A549 (cell line): ENCODE measurements at regions not wholly inside any gene's neighbourhood (a gene's known extent, or its start where the extent isn't known, plus 50 kb on each side); places are given as distances from the start of the nearest gene placed in this dataset.

Experiments used
- ATAC-seq, 2 experiments: fragments of 200-7000 bp in 1 of 2; fragments of >200 bp in 1 of 2; cut with Nextera tagmentation in 1 of 2; cut with Tn5 transposase in 1 of 2; 3 replicates each; pipeline versions ENCODE4 v1.8.0 to v1.9.1; 2018 to 2020; ENCODE audit warnings: mild to moderate bottlenecking in 1 of 2, moderate library complexity in 1 of 2
- CTCF ChIA-PET: fragments of 300-600 bp; sonication (Branson Sonifier 250); formaldehyde crosslinking; extraction: SDS; loops from one replicate; lab custom pipeline; 2021; ENCODE audit warnings: antibody characterized with exemption, inconsistent platforms; lab: Yijun Ruan, JAX
- POLR2A ChIA-PET: fragments of 350-600 bp; formaldehyde crosslinking; extraction: SDS; loops from one replicate; lab custom pipeline; 2021; ENCODE audit warnings: antibody characterized with exemption, inconsistent platforms; lab: Yijun Ruan, JAX
- DNase-seq, 2 experiments: peaks; one replicate each; pipeline versions ENCODE4 v3.0.0 to v3.0.0-alpha.2; 2011 to 2016; ENCODE audit warnings: low read depth in 1 of 2, low spot score in 1 of 2
- FAIRE-seq: peaks from 2 replicates; lab custom pipeline; 2011; peaks lifted over from hg19 to GRCh38; lab: Jason Lieb, UNC
- H3K27ac ChIP-seq, 2 experiments: fragments of >200 bp; sonication (Bioruptor Twin); formaldehyde crosslinking; 3 replicates each; pipeline ENCODE4 v1.5.1; 2016 to 2017
- H3K4me1 ChIP-seq: fragments of >200 bp; sonication (Bioruptor Twin); formaldehyde crosslinking; 3 replicates; pipeline ENCODE4 v1.6.1; 2016
- H3K4me2 ChIP-seq: fragments of >200 bp; sonication (Bioruptor Twin); formaldehyde crosslinking; 3 replicates; pipeline ENCODE4 v1.6.1; 2016
- H3K4me3 ChIP-seq: fragments of >200 bp; sonication (Bioruptor Twin); formaldehyde crosslinking; 3 replicates; pipeline ENCODE4 v1.5.1; 2016
- H3K9me3 ChIP-seq: fragments of >200 bp; sonication (Bioruptor Twin); formaldehyde crosslinking; 3 replicates; pipeline ENCODE4 v1.6.1; 2016
- BHLHE40 ChIP-seq: IDR thresholded peaks from 2 replicates; pipeline ENCODE4 v1.6.1; 2012; ENCODE audit warnings: low read depth, low read length, inconsistent platforms
- CBX2 ChIP-seq: fragments of 200-600 bp; sonication (generic); IDR thresholded peaks from 2 replicates; pipeline ENCODE4 v1.6.1; 2016; ENCODE audit warnings: low read depth, mild to moderate bottlenecking, borderline replicate concordance
- CBX8 ChIP-seq: fragments of 200-600 bp; sonication (generic); IDR thresholded peaks from 2 replicates; pipeline ENCODE4 v1.6.1; 2016
- CEBPB ChIP-seq, 2 experiments: fragments of >200 bp in 1 of 2; sonication (Bioruptor Twin) in 1 of 2; formaldehyde crosslinking in 1 of 2; IDR thresholded peaks; 2 replicates each; pipeline ENCODE4 v1.6.1; 2012 to 2016
- CHD4 ChIP-seq: fragments of 200-600 bp; sonication (generic); IDR thresholded peaks from 2 replicates; pipeline ENCODE4 v1.6.1; 2016; ENCODE audit warnings: antibody characterized with exemption, mild to moderate bottlenecking, borderline replicate concordance
- FOSB ChIP-seq: fragments of 250-450 bp; sonication (Bioruptor Pico); IDR thresholded peaks from 2 replicates; pipeline ENCODE4 v1.5.0; 2020; ENCODE audit warnings: mild to moderate bottlenecking, moderate library complexity
- FOSL2 ChIP-seq, 2 experiments: fragments of 450-650 bp in 1 of 2; fragments of >200 bp in 1 of 2; sonication (Bioruptor Twin) in 1 of 2; formaldehyde crosslinking; IDR thresholded peaks; 2 replicates each; pipeline versions ENCODE4 v1.5.0 to v1.6.1; 2016 to 2020; ENCODE audit warnings: mild to moderate bottlenecking in 1 of 2, moderate library complexity in 1 of 2
- HES2 ChIP-seq: fragments of >200 bp; sonication (Bioruptor Twin); formaldehyde crosslinking; IDR thresholded peaks from 2 replicates; pipeline ENCODE4 v1.6.1; 2016
- HEYL ChIP-seq: fragments of 250-450 bp; sonication (Bioruptor Pico); IDR thresholded peaks from 2 replicates; pipeline ENCODE4 v1.8.0; 2021; ENCODE audit warnings: mild to moderate bottlenecking, moderate library complexity
- HOXA7 ChIP-seq: fragments of 250-450 bp; sonication (Bioruptor Pico); IDR thresholded peaks from 2 replicates; pipeline ENCODE4 v1.5.0; 2020; ENCODE audit warnings: mild to moderate bottlenecking, moderate library complexity
- HOXB13 ChIP-seq: fragments of 250-450 bp; sonication (Bioruptor Pico); IDR thresholded peaks from 2 replicates; pipeline ENCODE4 v1.5.0; 2020; ENCODE audit warnings: low read depth, mild to moderate bottlenecking, moderate library complexity
- HOXB5 ChIP-seq: fragments of 250-450 bp; sonication (Bioruptor Pico); IDR thresholded peaks from 2 replicates; pipeline ENCODE4 v1.5.0; 2020; ENCODE audit warnings: mild to moderate bottlenecking, moderate library complexity
- JUN ChIP-seq, 2 experiments: fragments of >200 bp; sonication (Bioruptor Twin); formaldehyde crosslinking; IDR thresholded peaks; 2 replicates in 1 of 2; 3 replicates in 1 of 2; pipeline ENCODE4 v1.6.1; 2016 to 2017
- JUNB ChIP-seq: fragments of >200 bp; sonication (Bioruptor Twin); formaldehyde crosslinking; IDR thresholded peaks from 2 replicates; pipeline ENCODE4 v1.6.1; 2016
- KDM1A ChIP-seq: fragments of 200-600 bp; sonication (generic); IDR thresholded peaks from 2 replicates; pipeline ENCODE4 v1.6.1; 2016; ENCODE audit warnings: low read depth, mild to moderate bottlenecking
- KDM5A ChIP-seq: fragments of 200-600 bp; sonication (generic); IDR thresholded peaks from 2 replicates; pipeline ENCODE4 v1.6.1; 2016; ENCODE audit warnings: antibody characterized with exemption, mild to moderate bottlenecking
- MAFK ChIP-seq: fragments of 450-650 bp; IDR thresholded peaks from 2 replicates; pipeline ENCODE4 v1.6.1; 2014; ENCODE audit not compliant: partially characterized antibody
- MAZ ChIP-seq: fragments of 150-350 bp; IDR thresholded peaks from 2 replicates; pipeline ENCODE4 v1.6.1; 2014; ENCODE audit warnings: antibody characterized with exemption, low read depth, low read length, borderline replicate concordance
- NFE2L2 ChIP-seq: fragments of 150-350 bp; conservative IDR thresholded peaks from 2 replicates; pipeline ENCODE4 v1.6.1; 2014; ENCODE audit warnings: low read length
- NPAS2 ChIP-seq: fragments of 250-450 bp; sonication (Bioruptor Pico); IDR thresholded peaks from 2 replicates; pipeline ENCODE4 v1.8.0; 2022; ENCODE audit warnings: mild to moderate bottlenecking, moderate library complexity, borderline replicate concordance
- PHF8 ChIP-seq: fragments of 200-600 bp; sonication (generic); IDR thresholded peaks from 2 replicates; pipeline ENCODE4 v1.6.1; 2016; ENCODE audit warnings: low read depth, mild to moderate bottlenecking, antibody characterized with exemption, moderate library complexity, borderline replicate concordance
- POLR2A ChIP-seq: IDR thresholded peaks from 2 replicates; pipeline ENCODE4 v1.6.1; 2012; ENCODE audit warnings: mild to moderate bottlenecking, low read length
- POLR2AphosphoS2 ChIP-seq: conservative IDR thresholded peaks from 2 replicates; pipeline ENCODE4 v1.6.1; 2012; ENCODE audit warnings: low read length, improper control_type of control experiment, inconsistent platforms
- RAD21 ChIP-seq, 2 experiments: fragments of >200 bp in 1 of 2; sonication (Bioruptor Twin) in 1 of 2; formaldehyde crosslinking in 1 of 2; IDR thresholded peaks in 1 of 2; conservative IDR thresholded peaks in 1 of 2; 2 replicates in 1 of 2; 3 replicates in 1 of 2; pipeline ENCODE4 v1.6.1; 2012 to 2018; ENCODE audit warnings: inconsistent platforms in 1 of 2
- TFCP2L1 ChIP-seq: fragments of 250-450 bp; sonication (Bioruptor Pico); IDR thresholded peaks from 2 replicates; pipeline ENCODE4 v1.5.0; 2021; ENCODE audit warnings: mild to moderate bottlenecking
- TP53 ChIP-seq: fragments of 250-450 bp; sonication (Bioruptor Pico); IDR thresholded peaks from 2 replicates; pipeline ENCODE4 v1.5.0; 2021; ENCODE audit warnings: mild to moderate bottlenecking, moderate library complexity
- ZC3H11A ChIP-seq: fragments of 450-650 bp; IDR thresholded peaks from 2 replicates; pipeline ENCODE4 v1.6.1; 2014; ENCODE audit warnings: antibody characterized with exemption, mild to moderate bottlenecking
- WGBS: methylation state at CpG from one replicate; pipeline ENCODE4 v1.1.6; 2017; ENCODE audit errors: missing lambda C conversion rate; 5-methylcytosine and 5-hydroxymethylcytosine counted together
- TF ChIP-seq, protein P1 (sequence below): fragments of >200 bp; sonication (Bioruptor Twin); formaldehyde crosslinking; IDR thresholded peaks from 3 replicates; pipeline ENCODE4 v1.6.1; 2016

GRCh38 chr5:163756170-163756569, 250.8 kb downstream of the MAT2B start (continued):
- no peak for TF ChIP-seq KDM5A
- TF ChIP-seq MAFK: no peak

- ATAC-seq: no peak
- H3K4me1 ChIP-seq: no peaks in the 10 kb centered on the region
- H3K27ac ChIP-seq: no peak overlapping the region
- POLR2A ChIA-PET: no interaction called here
- no peak for TF ChIP-seq FOSB (CRISPR knock-in tag)
- no peak for TF ChIP-seq MAFK
- TF ChIP-seq NPAS2 (CRISPR knock-in tag): no peak
- TF ChIP-seq CEBPB (IDR thresholded peaks at IDR 0.05): no peak
- no peak for TF ChIP-seq CBX2
- TF ChIP-seq KDM1A: no peak
- no peak for TF ChIP-seq HOXB5 (CRISPR knock-in tag)
- no peak for FAIRE-seq
- H3K9me3 ChIP-seq: no peaks in the 10 kb centered on the region
- H3K4me3 ChIP-seq: no peak overlapping the region
- H3K4me2 ChIP-seq: no peak overlapping the region
- CTCF ChIA-PET: no interaction called here
- WGBS: under 1% methylated on average over 5 of the region's 5 CpGs
- no peak for DNase-seq
Observed at GRCh38 chr5:163757344-163757743, 251.9 kb downstream of the MAT2B start.

- no peak for DNase-seq
- H3K9me3 ChIP-seq: no peaks in the 10 kb centered on the region
- no peak overlapping the region for H3K4me2 ChIP-seq
- WGBS: 5% methylated on average over 1 of the region's 2 CpGs
- CTCF ChIA-PET: no interaction called here
- TF ChIP-seq HOXB13 (CRISPR knock-in tag): no peak
- TF ChIP-seq, protein P1, sequence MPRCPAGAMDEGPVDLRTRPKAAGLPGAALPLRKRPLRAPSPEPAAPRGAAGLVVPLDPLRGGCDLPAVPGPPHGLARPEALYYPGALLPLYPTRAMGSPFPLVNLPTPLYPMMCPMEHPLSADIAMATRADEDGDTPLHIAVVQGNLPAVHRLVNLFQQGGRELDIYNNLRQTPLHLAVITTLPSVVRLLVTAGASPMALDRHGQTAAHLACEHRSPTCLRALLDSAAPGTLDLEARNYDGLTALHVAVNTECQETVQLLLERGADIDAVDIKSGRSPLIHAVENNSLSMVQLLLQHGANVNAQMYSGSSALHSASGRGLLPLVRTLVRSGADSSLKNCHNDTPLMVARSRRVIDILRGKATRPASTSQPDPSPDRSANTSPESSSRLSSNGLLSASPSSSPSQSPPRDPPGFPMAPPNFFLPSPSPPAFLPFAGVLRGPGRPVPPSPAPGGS: no peak
- no peak for TF ChIP-seq NFE2L2
- TF ChIP-seq, all 56 proteins: peak for 0
- Histone ChIP-seq H3K4me3 (no peak overlapping the region), H3K27ac (no peak overlapping the region), H3K4me1 (no peaks in the 10 kb centered on the region)
- POLR2A ChIA-PET: no interaction called here
- ATAC-seq (no peak), FAIRE-seq (no peak)
Observed at GRCh38 chr5:163758283-163758711, 252.9 kb downstream of the MAT2B start.

DNA sequence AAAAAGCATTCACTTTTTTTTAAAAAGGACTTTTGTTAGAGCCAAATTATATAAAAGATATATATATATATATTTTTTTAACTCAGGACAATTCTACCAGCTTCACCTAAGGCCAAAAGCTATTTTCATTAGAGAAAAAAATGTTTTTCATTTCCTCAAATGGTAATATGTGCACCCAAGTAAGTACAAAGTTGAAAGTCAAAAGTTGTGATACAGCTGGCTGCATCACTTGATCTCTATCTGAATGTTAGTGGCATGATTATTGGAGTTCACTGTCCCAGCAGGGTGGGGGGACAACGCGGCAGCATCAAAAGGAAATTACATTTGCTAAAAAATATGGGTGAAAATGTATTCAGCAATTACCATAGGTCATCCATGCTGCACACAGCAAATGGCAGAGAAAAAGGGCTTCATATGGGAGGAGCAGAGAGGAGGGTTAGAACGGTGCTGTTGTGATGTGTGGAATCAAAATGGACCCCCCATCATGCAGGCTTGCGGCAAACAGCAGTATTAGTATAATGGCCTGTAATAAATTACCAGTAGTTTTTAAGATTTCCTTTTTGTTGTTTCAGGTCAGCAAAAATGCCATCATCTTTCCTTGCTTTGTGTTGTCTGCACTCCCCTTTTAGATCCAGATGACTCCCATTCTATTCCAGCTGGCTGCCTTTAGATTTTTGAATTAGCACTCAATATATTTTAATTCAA, 253.7 kb downstream of the MAT2B start:
- Histone ChIP-seq H3K9me3 (no peaks in the 10 kb centered on the region), H3K4me1 (no peaks in the 10 kb centered on the region), H3K4me3 (no peak overlapping the region)
- no peak for DNase-seq
- CTCF ChIA-PET: no interaction called here
- TF ChIP-seq HOXA7 (CRISPR knock-in tag) (no peak), JUNB (no peak), TFCP2L1 (no peak), HOXB13 (CRISPR knock-in tag) (no peak), CHD4 (no peak), PHF8 (no peak), RAD21 (conservative IDR thresholded peaks at IDR 0.05 in 1 of 2, IDR thresholded peaks at IDR 0.05 in 1 of 2) (no peak), ZC3H11A (no peak), BHLHE40 (no peak), HEYL (no peak), FOSL2 (IDR thresholded peaks at IDR 0.05) (no peak), FOSL2 (CRISPR knock-in tag; IDR thresholded peaks at IDR 0.05) (no peak), POLR2A (no peak), MAZ (no peak), TP53 (no peak), CBX8 (no peak), JUN (IDR thresholded peaks at IDR 0.05) (no peak), HES2 (no peak), POLR2AphosphoS2 (no peak)
- TF ChIP-seq, all 56 proteins: peak for 0
- POLR2A ChIA-PET: no interaction called here
- no peak overlapping the region for H3K4me2 ChIP-seq
- H3K27ac ChIP-seq: no peak overlapping the region
- ATAC-seq: no peak
- no peak for FAIRE-seq
- 13% methylated on average over 4 of the region's 4 CpGs for WGBS
